Liver (tissue), 8 donors: ENCODE measurements at regions not wholly inside any gene's neighbourhood (a gene's known extent, or its start where the extent isn't known, plus 50 kb on each side); places are given as distances from the start of the nearest gene placed in this dataset.

Source experiments
- DNase-seq: peaks from one replicate; pipeline ENCODE4 v3.0.0-alpha.2; 2017; ENCODE audit warnings: low spot score
- H3K27ac ChIP-seq, 2 donors: one replicate each; pipeline ENCODE4 v1.7.0; 2013; ENCODE audit warnings: inconsistent platforms in 2 of 2, low read length in 2 of 2, control low read depth in 1 of 2, low read depth in 1 of 2, mild to moderate bottlenecking in 1 of 2
- H3K27me3 ChIP-seq, 4 donors: one replicate each; pipeline versions ENCODE4 v1.6.1 to v1.7.0; 2013; ENCODE audit warnings: low read length in 3 of 4, inconsistent platforms in 1 of 4, mild to moderate bottlenecking in 1 of 4, moderate library complexity in 1 of 4; ENCODE audit not compliant: control insufficient read depth in 4 of 4, insufficient read depth in 4 of 4
- H3K36me3 ChIP-seq, 4 donors: one replicate each; pipeline versions ENCODE4 v1.6.1 to v1.7.0; 2013; ENCODE audit warnings: low read length in 3 of 4, mild to moderate bottlenecking in 3 of 4, low read depth in 1 of 4, moderate library complexity in 1 of 4; ENCODE audit not compliant: control insufficient read depth in 4 of 4, insufficient read depth in 3 of 4
- H3K4me1 ChIP-seq, 4 donors: one replicate each; pipeline versions ENCODE4 v1.6.1 to v1.7.0; 2013; ENCODE audit warnings: low read length in 3 of 4, mild to moderate bottlenecking in 3 of 4, moderate library complexity in 1 of 4; ENCODE audit not compliant: control insufficient read depth in 4 of 4, insufficient read depth in 4 of 4
- H3K4me3 ChIP-seq, 3 donors: one replicate each; pipeline versions ENCODE4 v1.6.1 to v1.7.0; 2013; ENCODE audit warnings: low read length in 3 of 3, control low read depth in 1 of 3, low read depth in 1 of 3, mild to moderate bottlenecking in 1 of 3
- H3K9ac ChIP-seq, 2 donors: one replicate each; pipeline ENCODE4 v1.7.0; 2013; ENCODE audit warnings: low read length in 2 of 2, mild to moderate bottlenecking in 2 of 2, moderate library complexity in 2 of 2, control low read depth in 1 of 2, low read depth in 1 of 2
- H3K9me3 ChIP-seq, 4 donors: one replicate each; pipeline versions ENCODE4 v1.6.1 to v1.7.0; 2013; ENCODE audit warnings: low read length in 3 of 4; ENCODE audit not compliant: control insufficient read depth in 4 of 4
- EGR1 ChIP-seq, 2 donors: IDR thresholded peaks; 2 replicates each; pipeline ENCODE4 v1.6.1; 2016 to 2018; ENCODE audit warnings: antibody characterized with exemption in 2 of 2, low read depth in 2 of 2
- FOXA1 ChIP-seq: IDR thresholded peaks from 2 replicates; pipeline ENCODE4 v1.6.1; 2016; ENCODE audit warnings: antibody characterized with exemption
- FOXA2 ChIP-seq: IDR thresholded peaks from 2 replicates; pipeline ENCODE4 v1.6.1; 2016; ENCODE audit warnings: antibody characterized with exemption
- GABPA ChIP-seq, 2 donors: IDR thresholded peaks in 1 of 2; conservative IDR thresholded peaks in 1 of 2; 2 replicates each; pipeline ENCODE4 v1.6.1; 2016; ENCODE audit warnings: antibody characterized with exemption in 2 of 2, mild to moderate bottlenecking in 1 of 2, moderate library complexity in 1 of 2
- HNF4A ChIP-seq, 2 donors: conservative IDR thresholded peaks; 2 replicates each; pipeline ENCODE4 v1.6.1; 2016; ENCODE audit warnings: antibody characterized with exemption in 2 of 2, mild to moderate bottlenecking in 2 of 2
- HNF4G ChIP-seq: IDR thresholded peaks from 2 replicates; pipeline ENCODE4 v1.6.1; 2016; ENCODE audit warnings: antibody characterized with exemption
- JUND ChIP-seq, 2 donors: IDR thresholded peaks; 2 replicates each; pipeline ENCODE4 v1.6.1; 2016; ENCODE audit warnings: antibody characterized with exemption in 2 of 2
- NR2F2 ChIP-seq: IDR thresholded peaks from 2 replicates; pipeline ENCODE4 v1.6.1; 2016; ENCODE audit warnings: antibody characterized with exemption
- RAD21 ChIP-seq, 2 donors: IDR thresholded peaks; 2 replicates each; pipeline ENCODE4 v1.6.1; 2016; ENCODE audit warnings: antibody characterized with exemption in 2 of 2, mild to moderate bottlenecking in 2 of 2
- RXRA ChIP-seq, 2 donors: IDR thresholded peaks; 2 replicates each; pipeline ENCODE4 v1.6.1; 2017 to 2018; ENCODE audit warnings: antibody characterized with exemption in 2 of 2, mild to moderate bottlenecking in 1 of 2
- SP1 ChIP-seq: IDR thresholded peaks from 2 replicates; pipeline ENCODE4 v1.6.1; 2018; ENCODE audit warnings: antibody characterized with exemption, mild to moderate bottlenecking
- TAF1 ChIP-seq: conservative IDR thresholded peaks from 2 replicates; pipeline ENCODE4 v1.6.1; 2016; ENCODE audit warnings: antibody characterized with exemption, mild to moderate bottlenecking
- YY1 ChIP-seq: IDR thresholded peaks from 2 replicates; pipeline ENCODE4 v1.6.1; 2016; ENCODE audit warnings: antibody characterized with exemption, mild to moderate bottlenecking
- WGBS: extraction: QIAGEN DNeasy Blood & Tissue Kit; methylation state at CpG from one replicate; pipeline ENCODE4 v1.1.7; 2013; 5-methylcytosine and 5-hydroxymethylcytosine counted together
- TF ChIP-seq, protein P1 (sequence below): IDR thresholded peaks from 2 replicates; pipeline ENCODE4 v1.6.1; 2016; ENCODE audit warnings: antibody characterized with exemption
- TF ChIP-seq, protein P2 (sequence below): IDR thresholded peaks from 2 replicates; pipeline ENCODE4 v1.6.1; 2016; ENCODE audit warnings: antibody characterized with exemption, mild to moderate bottlenecking
- TF ChIP-seq, protein P3 (sequence below): fragments of 150-350 bp; IDR thresholded peaks from 2 replicates; pipeline ENCODE4 v1.5.1; 2017; ENCODE audit warnings: improper control_type of control experiment, low read depth, low read length; ENCODE audit not compliant: missing input control
- TF ChIP-seq, protein P4 (sequence below): IDR thresholded peaks from 2 replicates; pipeline ENCODE4 v1.6.1; 2016; ENCODE audit warnings: antibody characterized with exemption
- TF ChIP-seq, protein P5 (sequence below): IDR thresholded peaks from 2 replicates; pipeline ENCODE4 v1.6.1; 2016; ENCODE audit warnings: antibody characterized with exemption
- donor health status: healthy.
- donor health status: healthy.
- donor health status: healthy.
- donor health status: healthy.
- donor health status: healthy.

DNA sequence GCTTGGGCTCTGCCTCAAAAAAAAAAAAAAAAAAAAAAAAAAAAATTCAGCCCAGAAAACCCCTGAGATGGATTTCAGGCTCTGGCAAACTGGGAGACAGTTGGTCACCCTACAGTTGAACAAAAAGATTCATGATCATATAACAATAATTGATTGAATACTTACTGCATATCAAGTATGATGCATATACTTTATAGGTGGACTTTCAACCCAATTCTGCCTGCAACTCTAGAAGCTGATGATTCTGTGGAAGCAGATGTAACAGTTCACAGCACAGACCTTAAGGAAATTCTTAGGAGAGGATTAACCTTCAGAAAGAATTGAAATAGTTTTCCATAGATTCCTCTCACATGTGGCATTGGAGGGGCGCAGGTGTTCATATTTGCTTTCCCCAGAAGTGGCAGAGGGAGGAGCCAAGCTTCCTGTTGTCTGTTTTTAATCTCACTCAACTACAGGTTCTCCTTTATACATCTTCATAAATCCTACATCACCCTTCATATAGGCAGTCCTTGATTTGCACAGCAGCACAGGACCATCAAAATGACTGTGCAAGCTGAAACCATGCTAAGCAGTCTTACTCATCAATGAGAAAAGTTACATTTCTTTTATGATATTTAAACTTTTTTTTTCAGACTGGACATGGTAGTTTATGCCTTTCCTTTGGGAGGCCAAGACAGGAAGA lies 149.4 kb upstream of the KLF3 start:
- no peaks in the 10 kb centered on the region for H3K36me3 ChIP-seq
- TF ChIP-seq, protein P1, sequence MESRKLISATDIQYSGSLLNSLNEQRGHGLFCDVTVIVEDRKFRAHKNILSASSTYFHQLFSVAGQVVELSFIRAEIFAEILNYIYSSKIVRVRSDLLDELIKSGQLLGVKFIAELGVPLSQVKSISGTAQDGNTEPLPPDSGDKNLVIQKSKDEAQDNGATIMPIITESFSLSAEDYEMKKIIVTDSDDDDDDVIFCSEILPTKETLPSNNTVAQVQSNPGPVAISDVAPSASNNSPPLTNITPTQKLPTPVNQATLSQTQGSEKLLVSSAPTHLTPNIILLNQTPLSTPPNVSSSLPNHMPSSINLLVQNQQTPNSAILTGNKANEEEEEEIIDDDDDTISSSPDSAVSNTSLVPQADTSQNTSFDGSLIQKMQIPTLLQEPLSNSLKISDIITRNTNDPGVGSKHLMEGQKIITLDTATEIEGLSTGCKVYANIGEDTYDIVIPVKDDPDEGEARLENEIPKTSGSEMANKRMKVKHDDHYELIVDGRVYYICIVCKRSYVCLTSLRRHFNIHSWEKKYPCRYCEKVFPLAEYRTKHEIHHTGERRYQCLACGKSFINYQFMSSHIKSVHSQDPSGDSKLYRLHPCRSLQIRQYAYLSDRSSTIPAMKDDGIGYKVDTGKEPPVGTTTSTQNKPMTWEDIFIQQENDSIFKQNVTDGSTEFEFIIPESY = no peak
- TF ChIP-seq, protein P2, sequence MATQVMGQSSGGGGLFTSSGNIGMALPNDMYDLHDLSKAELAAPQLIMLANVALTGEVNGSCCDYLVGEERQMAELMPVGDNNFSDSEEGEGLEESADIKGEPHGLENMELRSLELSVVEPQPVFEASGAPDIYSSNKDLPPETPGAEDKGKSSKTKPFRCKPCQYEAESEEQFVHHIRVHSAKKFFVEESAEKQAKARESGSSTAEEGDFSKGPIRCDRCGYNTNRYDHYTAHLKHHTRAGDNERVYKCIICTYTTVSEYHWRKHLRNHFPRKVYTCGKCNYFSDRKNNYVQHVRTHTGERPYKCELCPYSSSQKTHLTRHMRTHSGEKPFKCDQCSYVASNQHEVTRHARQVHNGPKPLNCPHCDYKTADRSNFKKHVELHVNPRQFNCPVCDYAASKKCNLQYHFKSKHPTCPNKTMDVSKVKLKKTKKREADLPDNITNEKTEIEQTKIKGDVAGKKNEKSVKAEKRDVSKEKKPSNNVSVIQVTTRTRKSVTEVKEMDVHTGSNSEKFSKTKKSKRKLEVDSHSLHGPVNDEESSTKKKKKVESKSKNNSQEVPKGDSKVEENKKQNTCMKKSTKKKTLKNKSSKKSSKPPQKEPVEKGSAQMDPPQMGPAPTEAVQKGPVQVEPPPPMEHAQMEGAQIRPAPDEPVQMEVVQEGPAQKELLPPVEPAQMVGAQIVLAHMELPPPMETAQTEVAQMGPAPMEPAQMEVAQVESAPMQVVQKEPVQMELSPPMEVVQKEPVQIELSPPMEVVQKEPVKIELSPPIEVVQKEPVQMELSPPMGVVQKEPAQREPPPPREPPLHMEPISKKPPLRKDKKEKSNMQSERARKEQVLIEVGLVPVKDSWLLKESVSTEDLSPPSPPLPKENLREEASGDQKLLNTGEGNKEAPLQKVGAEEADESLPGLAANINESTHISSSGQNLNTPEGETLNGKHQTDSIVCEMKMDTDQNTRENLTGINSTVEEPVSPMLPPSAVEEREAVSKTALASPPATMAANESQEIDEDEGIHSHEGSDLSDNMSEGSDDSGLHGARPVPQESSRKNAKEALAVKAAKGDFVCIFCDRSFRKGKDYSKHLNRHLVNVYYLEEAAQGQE = no peak
- TF ChIP-seq SP1 = no peak
- TF ChIP-seq NR2F2 = no peak
- TF ChIP-seq, protein P3, sequence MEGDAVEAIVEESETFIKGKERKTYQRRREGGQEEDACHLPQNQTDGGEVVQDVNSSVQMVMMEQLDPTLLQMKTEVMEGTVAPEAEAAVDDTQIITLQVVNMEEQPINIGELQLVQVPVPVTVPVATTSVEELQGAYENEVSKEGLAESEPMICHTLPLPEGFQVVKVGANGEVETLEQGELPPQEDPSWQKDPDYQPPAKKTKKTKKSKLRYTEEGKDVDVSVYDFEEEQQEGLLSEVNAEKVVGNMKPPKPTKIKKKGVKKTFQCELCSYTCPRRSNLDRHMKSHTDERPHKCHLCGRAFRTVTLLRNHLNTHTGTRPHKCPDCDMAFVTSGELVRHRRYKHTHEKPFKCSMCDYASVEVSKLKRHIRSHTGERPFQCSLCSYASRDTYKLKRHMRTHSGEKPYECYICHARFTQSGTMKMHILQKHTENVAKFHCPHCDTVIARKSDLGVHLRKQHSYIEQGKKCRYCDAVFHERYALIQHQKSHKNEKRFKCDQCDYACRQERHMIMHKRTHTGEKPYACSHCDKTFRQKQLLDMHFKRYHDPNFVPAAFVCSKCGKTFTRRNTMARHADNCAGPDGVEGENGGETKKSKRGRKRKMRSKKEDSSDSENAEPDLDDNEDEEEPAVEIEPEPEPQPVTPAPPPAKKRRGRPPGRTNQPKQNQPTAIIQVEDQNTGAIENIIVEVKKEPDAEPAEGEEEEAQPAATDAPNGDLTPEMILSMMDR = no peak
- no peak for TF ChIP-seq TAF1
- TF ChIP-seq FOXA1 = no peak
- no peak for TF ChIP-seq JUND (IDR thresholded peaks at IDR 0.05)
- no peak for TF ChIP-seq FOXA2
- TF ChIP-seq, protein P4, sequence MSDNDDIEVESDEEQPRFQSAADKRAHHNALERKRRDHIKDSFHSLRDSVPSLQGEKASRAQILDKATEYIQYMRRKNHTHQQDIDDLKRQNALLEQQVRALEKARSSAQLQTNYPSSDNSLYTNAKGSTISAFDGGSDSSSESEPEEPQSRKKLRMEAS = no peak
- no peak for TF ChIP-seq RAD21 (IDR thresholded peaks at IDR 0.05)
- TF ChIP-seq YY1 = no peak
- TF ChIP-seq GABPA (IDR thresholded peaks at IDR 0.05 in 1 of 2, conservative IDR thresholded peaks at IDR 0.05 in 1 of 2) = no peak
- no peak for TF ChIP-seq RXRA (IDR thresholded peaks at IDR 0.05)
- no peak for TF ChIP-seq HNF4G
- no peak for TF ChIP-seq HNF4A (conservative IDR thresholded peaks at IDR 0.05)
- no peak for TF ChIP-seq EGR1 (IDR thresholded peaks at IDR 0.05; ENCODE audit: low read depth in 2 of 2)
- TF ChIP-seq, protein P5, sequence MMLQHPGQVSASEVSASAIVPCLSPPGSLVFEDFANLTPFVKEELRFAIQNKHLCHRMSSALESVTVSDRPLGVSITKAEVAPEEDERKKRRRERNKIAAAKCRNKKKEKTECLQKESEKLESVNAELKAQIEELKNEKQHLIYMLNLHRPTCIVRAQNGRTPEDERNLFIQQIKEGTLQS = no peak
- H3K9me3 ChIP-seq = no peaks in the 10 kb centered on the region
- no peaks in the 10 kb centered on the region for H3K27me3 ChIP-seq
- WGBS = 89% methylated on average over 1 of the region's 1 CpG
- no peaks in the 10 kb centered on the region for H3K4me1 ChIP-seq
- H3K4me3 ChIP-seq = no peak overlapping the region
- H3K27ac ChIP-seq = no peak overlapping the region
- DNase-seq = no peak
- H3K9ac ChIP-seq = no peak overlapping the region
